ENCODE measurements at regions not wholly inside any gene's neighbourhood (a gene's known extent, or its start where the extent isn't known, plus 50 kb on each side); places are given as distances from the start of the nearest gene placed in this dataset.
"Not testable (repeated sequence)": the region's sequence is repeated elsewhere in the genome, so short reads cannot be mapped to it uniquely, and the experiment has no call there.

DNA sequence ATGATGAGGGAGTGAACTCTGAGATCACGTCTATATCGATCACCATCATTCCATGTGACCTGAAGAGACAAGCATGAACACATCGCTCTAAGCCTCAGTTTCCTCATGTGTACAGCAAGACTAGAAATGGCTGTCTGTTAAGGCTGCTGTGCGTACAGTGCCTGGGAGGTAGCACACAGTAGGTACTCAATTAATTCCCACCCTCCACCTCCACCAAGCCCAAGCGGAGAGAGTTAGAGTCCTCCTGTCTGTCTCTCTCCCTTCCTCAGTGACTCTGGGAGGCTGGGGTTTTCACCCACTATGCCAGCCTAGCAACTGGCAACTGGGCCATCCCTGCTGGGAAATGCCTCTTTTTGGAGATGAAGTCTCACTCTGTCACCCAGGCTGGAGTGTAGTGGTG, 318.3 kb upstream of the CCL2 start:
- DNase-seq, result peak in 2 of 42 donors; percentile 10
- intact Hi-C loops (cut with DNase I), result no loop called here

GRCh38 chr17:33939959-33940358, 315.1 kb upstream of the CCL2 start:
- DNase-seq, result no peak
- intact Hi-C loops (cut with DNase I), result no loop called here

DNA sequence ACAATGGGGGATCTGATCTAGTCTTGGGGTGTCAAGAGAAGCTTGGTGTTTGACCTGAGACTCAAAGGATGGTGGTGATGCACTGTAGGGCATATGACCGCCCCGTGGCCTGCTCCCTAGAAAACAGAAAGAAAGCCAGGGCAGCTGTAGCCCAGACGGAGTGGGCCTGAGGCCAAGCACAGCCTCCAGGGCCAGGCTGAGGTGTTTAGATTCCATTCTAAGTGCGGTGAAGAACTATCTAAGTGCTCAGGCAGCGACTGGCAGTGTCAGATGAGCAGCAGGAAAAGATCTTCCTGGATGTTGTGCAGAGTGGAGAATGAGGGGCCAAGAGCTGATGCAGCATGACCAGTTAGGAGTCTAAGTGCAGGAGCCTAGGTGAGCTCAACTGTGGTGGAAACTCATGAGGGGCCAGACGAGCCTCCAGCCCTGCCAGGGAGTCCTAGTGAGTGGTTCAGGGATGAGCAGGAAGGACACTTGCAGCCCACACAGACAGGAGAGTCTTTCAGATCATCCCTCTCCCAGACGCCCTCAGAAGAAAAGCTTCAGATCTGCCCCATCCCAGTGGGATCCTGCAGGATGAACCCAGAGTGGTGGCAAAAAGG, 314.2 kb upstream of the CCL2 start:
- intact Hi-C loops (cut with DNase I), result no loop called here
- DNase-seq, result peak in 1 of 42 donors; percentile 12

GRCh38 chr17:33941744-33942143, 313.3 kb upstream of the CCL2 start:
- intact Hi-C loops (cut with DNase I), result no loop called here
- no peak for DNase-seq

GRCh38 chr17:33942414-33942813, 312.7 kb upstream of the CCL2 start:
- no peak for DNase-seq
- intact Hi-C loops (cut with DNase I), result no loop called here

DNA sequence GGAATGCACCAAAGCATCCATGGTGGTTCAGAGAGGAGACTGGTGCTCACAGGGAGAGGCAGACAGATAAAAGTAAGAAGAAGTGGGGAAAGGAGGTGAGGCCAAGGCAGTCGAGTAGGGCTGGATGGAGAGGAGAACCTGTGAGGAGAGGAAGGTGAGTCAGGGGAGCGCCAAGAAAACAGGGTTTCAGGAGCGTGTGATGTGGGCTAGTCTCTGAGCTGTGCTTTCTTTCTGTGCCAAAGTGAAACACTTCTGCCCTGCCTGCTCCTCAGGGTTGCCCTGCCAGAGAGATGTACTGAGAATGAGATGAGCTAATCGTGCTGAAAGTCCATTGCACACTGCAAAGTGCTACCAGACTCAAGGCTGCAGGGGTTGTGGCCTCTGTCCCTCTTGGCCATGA, 310.7 kb upstream of the CCL2 start:
- DNase-seq, result no peak
- intact Hi-C loops (cut with DNase I), result no loop called here

- no peak for DNase-seq
- intact Hi-C loops (cut with DNase I), result no loop called here
Measured at GRCh38 chr17:33944826-33945225, 310.3 kb upstream of the CCL2 start.

- intact Hi-C loops (cut with DNase I), result no loop called here
- DNase-seq, result no peak
Measured at GRCh38 chr17:33945646-33946546, 309.2 kb upstream of the CCL2 start.

GRCh38 chr17:33947762-33948161, 307.3 kb upstream of the CCL2 start:
- no peak for DNase-seq
- intact Hi-C loops (cut with DNase I), result no loop called here

- intact Hi-C loops (cut with DNase I), result no loop called here
- DNase-seq, result no peak
Measured at GRCh38 chr17:33948309-33948708, 306.8 kb upstream of the CCL2 start.

DNA sequence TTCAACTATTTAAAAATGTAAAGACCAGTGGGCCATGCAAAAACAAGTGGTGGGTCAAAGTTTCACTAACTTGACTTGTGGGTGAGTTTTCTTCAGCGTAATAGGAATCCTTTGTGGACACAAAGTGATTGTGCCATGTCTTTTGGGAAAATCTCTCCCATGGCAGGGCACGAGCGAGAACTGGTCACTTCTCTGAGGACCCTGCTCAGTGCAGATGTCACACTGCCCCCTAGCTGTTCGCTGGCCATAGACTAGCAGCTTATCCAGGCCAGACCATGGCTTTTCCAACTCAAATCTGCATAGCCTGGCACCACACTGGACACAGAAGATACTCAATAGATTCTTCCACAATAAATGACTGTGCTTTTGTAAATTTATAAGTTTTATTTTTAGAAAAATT, 306.0 kb upstream of the CCL2 start:
- DNase-seq, result no peak
- intact Hi-C loops (cut with DNase I), result no loop called here

GRCh38 chr17:33950061-33950460, 305.0 kb upstream of the CCL2 start:
- no peak for DNase-seq
- intact Hi-C loops (cut with DNase I), result no loop called here

DNA sequence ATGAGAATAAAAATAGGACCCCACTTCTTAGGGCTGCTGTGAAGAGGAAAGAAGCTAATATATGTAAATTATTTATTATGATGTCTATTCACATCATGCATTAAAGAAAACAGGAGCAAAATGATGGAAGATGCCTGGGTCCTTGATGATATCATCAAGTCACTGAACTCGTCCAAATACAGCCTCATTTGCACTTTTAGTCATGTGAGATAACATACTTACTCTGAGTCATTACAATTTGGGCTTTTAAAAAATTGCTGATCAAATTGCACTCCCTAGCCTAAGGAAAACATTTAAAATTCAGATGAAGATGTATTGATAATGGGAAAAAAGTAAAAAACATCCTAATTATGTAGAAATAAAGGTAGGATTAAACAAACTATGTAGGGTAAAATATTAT, 302.7 kb upstream of the CCL2 start:
- no peak for DNase-seq
- intact Hi-C loops (cut with DNase I), result no loop called here

- peak in 16 of 42 donors; percentile 18 to 74 (median 36) for DNase-seq
- intact Hi-C loops (cut with DNase I), result no loop called here
Measured at GRCh38 chr17:33954597-33954996, 300.5 kb upstream of the CCL2 start.

GRCh38 chr17:33955461-33955860, 299.6 kb upstream of the CCL2 start:
- DNase-seq, result no peak
- intact Hi-C loops (cut with DNase I), result no loop called here

DNA sequence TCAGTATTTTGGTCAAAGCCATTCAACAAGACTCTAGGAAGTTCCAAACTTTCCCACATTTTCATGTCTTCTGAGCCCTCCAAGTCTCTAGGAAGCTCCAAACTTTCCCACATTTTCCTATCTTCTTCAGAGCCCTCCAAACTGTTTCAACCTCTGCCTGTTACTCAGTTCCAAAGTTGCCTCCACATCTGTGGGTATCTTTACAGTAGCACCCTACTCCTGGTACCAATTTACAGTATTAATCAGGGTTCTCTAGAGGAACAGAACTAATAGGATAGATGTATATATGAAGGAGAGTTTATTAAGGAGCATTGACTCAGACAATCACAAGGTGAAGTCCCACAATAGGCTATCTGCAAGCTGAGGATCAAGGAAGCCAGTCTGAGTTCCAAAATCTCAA, 296.0 kb upstream of the CCL2 start:
- intact Hi-C loops (cut with DNase I); DNase-seq: not testable (repeated sequence)

- DNase-seq, result no peak
- intact Hi-C loops (cut with DNase I), result no loop called here
Measured at GRCh38 chr17:33962857-33963655, 292.0 kb upstream of the CCL2 start.

GRCh38 chr17:33964344-33964979, 290.6 kb upstream of the CCL2 start:
- intact Hi-C loops (cut with DNase I), result no loop called here
- DNase-seq, result no peak

DNA sequence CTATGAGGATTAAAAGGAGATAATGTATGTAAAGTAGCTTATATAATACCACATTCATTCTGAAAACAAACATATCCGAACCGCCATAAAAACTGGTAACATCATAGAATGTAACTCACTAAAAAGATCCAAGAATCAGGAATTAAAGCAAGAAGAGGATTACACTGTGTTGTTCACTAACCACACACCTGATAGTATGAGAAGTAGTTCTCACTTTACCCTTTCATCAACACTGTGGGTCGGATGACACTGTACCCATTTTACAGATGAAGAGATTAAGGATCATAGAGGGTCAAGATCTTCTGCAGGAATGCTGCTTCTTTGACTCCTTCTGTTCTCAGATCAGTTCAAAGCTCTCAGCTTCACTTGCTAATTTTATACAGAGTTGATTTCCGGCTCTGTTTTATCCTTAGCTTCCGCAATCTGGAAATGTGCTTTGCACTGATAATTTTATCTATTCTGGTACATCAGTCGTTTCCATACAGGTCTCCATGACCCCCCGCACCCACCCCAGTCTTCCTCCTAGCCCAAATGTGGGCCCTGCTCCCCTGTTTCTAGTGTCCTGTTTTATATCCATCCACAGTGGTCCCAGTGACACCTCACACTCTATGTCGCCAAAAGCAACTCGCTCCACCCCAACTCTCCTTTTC, 288.6 kb upstream of the CCL2 start:
- DNase-seq, result no peak
- intact Hi-C loops (cut with DNase I), result no loop called here

All from head of caudate nucleus (tissue), 42 donors.